GM23248 (cell line): ENCODE measurements at regions not wholly inside any gene's neighbourhood (a gene's known extent, or its start where the extent isn't known, plus 50 kb on each side); places are given as distances from the start of the nearest gene placed in this dataset.

Experiments used
- DNase-seq: peaks from one replicate; pipeline ENCODE4 v3.0.0-alpha.2; 2015
- H2AFZ ChIP-seq: fragments of 200-600 bp; sonication (generic); 2 replicates; pipeline ENCODE4 v1.6.1; 2016; ENCODE audit warnings: antibody characterized with exemption
- H3F3A ChIP-seq: fragments of 200-600 bp; sonication (generic); 2 replicates; pipeline ENCODE4 v1.6.1; 2016; ENCODE audit warnings: mild to moderate bottlenecking, antibody characterized with exemption, mixed run types; ENCODE audit not compliant: insufficient read depth
- H3K27ac ChIP-seq: fragments of 200-600 bp; sonication (generic); 2 replicates; pipeline ENCODE4 v1.5.1; 2016; ENCODE audit warnings: mild to moderate bottlenecking
- H3K27me3 ChIP-seq: fragments of 200-600 bp; sonication (generic); replicated peaks from 2 replicates; pipeline ENCODE4 v1.6.1; 2016; ENCODE audit warnings: mild to moderate bottlenecking; ENCODE audit not compliant: insufficient read depth
- H3K36me3 ChIP-seq: fragments of 200-600 bp; sonication (generic); 2 replicates; pipeline ENCODE4 v1.6.1; 2016; ENCODE audit warnings: low read depth, mild to moderate bottlenecking
- H3K4me1 ChIP-seq: fragments of 200-600 bp; sonication (generic); 2 replicates; pipeline ENCODE4 v1.6.1; 2016; ENCODE audit warnings: mild to moderate bottlenecking; ENCODE audit not compliant: insufficient read depth
- H3K4me2 ChIP-seq: fragments of 200-600 bp; sonication (generic); one replicate; pipeline ENCODE4 v1.6.1; 2016; ENCODE audit warnings: mild to moderate bottlenecking; ENCODE audit not compliant: unreplicated experiment
- H3K4me3 ChIP-seq: fragments of 200-600 bp; sonication (generic); 2 replicates; pipeline ENCODE4 v1.5.1; 2016; ENCODE audit warnings: mild to moderate bottlenecking
- H3K79me2 ChIP-seq: fragments of 200-600 bp; sonication (generic); 2 replicates; pipeline ENCODE4 v1.6.1; 2016; ENCODE audit warnings: mild to moderate bottlenecking; ENCODE audit not compliant: insufficient read depth
- H3K9ac ChIP-seq: fragments of 200-600 bp; sonication (generic); 2 replicates; pipeline ENCODE4 v1.6.1; 2016; ENCODE audit warnings: mild to moderate bottlenecking
- H3K9me2 ChIP-seq: fragments of 200-600 bp; sonication (generic); 2 replicates; pipeline ENCODE4 v1.6.1; 2016; ENCODE audit warnings: mixed run types, mild to moderate bottlenecking, moderate library complexity; ENCODE audit not compliant: insufficient read depth
- H3K9me3 ChIP-seq: fragments of 200-600 bp; sonication (generic); one replicate; pipeline ENCODE4 v1.6.1; 2017; ENCODE audit warnings: low read depth
- H4K20me1 ChIP-seq: fragments of 200-600 bp; sonication (generic); 2 replicates; pipeline ENCODE4 v1.6.0; 2016; ENCODE audit not compliant: insufficient read depth
- EZH2 ChIP-seq: fragments of 200-600 bp; sonication (generic); IDR thresholded peaks from 2 replicates; pipeline ENCODE4 v1.6.1; 2018; ENCODE audit warnings: antibody characterized with exemption, mild to moderate bottlenecking; ENCODE audit not compliant: insufficient read depth, poor library complexity, severe bottlenecking
- EZH2phosphoT487 ChIP-seq: fragments of 200-600 bp; sonication (generic); IDR thresholded peaks from 2 replicates; pipeline ENCODE4 v1.6.1; 2018; ENCODE audit warnings: antibody characterized with exemption, moderate library complexity, mild to moderate bottlenecking, low read depth; ENCODE audit not compliant: insufficient read depth
- WGBS, 2 experiments: methylation state at CpG; one replicate each; pipeline ENCODE4 v1.1.6; 2015 to 2017; ENCODE audit warnings: low lambda C conversion rate in 2 of 2, low coverage in 1 of 2; ENCODE audit errors: missing lambda C conversion rate in 2 of 2; 5-methylcytosine and 5-hydroxymethylcytosine counted together
- in situ Hi-C: fragments of 300-500 bp; cut with MboI; formaldehyde crosslinking; loops from 2 replicates; pipeline ENCODE4 v1.15.0; 2020

- DNase-seq: no peak
- TF ChIP-seq EZH2phosphoT487 (no peak), EZH2 (no peak)
- H2AFZ ChIP-seq: no peak overlapping the region
- no peaks in the 10 kb centered on the region for H3K9me2 ChIP-seq
- no peaks in the 10 kb centered on the region for H3K4me1 ChIP-seq
- in situ Hi-C loops: no loop called here
- no peak overlapping the region for H3K27ac ChIP-seq
- H3K4me3 ChIP-seq: no peak overlapping the region
- 88 to 92% methylated on average over 1 of the region's 1 CpG for WGBS, 2 experiments
- H3F3A ChIP-seq: no peaks in the 10 kb centered on the region
- H3K9me3 ChIP-seq: no peaks in the 10 kb centered on the region
- no peaks in the 10 kb centered on the region for H3K79me2 ChIP-seq
- H3K36me3 ChIP-seq: no peaks in the 10 kb centered on the region
- H4K20me1 ChIP-seq: no peaks in the 10 kb centered on the region
- H3K4me2 ChIP-seq: no peak overlapping the region
- H3K27me3 ChIP-seq: no peaks in the 10 kb centered on the region
- no peak overlapping the region for H3K9ac ChIP-seq
Measured at GRCh38 chr12:84218406-84218805, 694.2 kb downstream of the SLC6A15 start.

GRCh38 chr12:84201976-84202375 is 710.6 kb downstream of the SLC6A15 start:
- H2AFZ ChIP-seq: no peak overlapping the region
- no peaks in the 10 kb centered on the region for H3K36me3 ChIP-seq
- H3K4me1 ChIP-seq: no peaks in the 10 kb centered on the region
- no peak overlapping the region for H3K9ac ChIP-seq
- H3K9me2 ChIP-seq: no peaks in the 10 kb centered on the region; the same call in 1 of the 2 replicates
- H3K9me3 ChIP-seq: no peaks in the 10 kb centered on the region
- in situ Hi-C loops: no loop called here
- no peaks in the 10 kb centered on the region for H3K27me3 ChIP-seq
- TF ChIP-seq EZH2phosphoT487 (no peak), EZH2 (no peak)
- no peak overlapping the region for H3K27ac ChIP-seq
- no peaks in the 10 kb centered on the region for H4K20me1 ChIP-seq
- 85 to 92% methylated on average over 2 of the region's 2 CpGs for WGBS, 2 experiments
- DNase-seq: no peak
- no peaks in the 10 kb centered on the region for H3F3A ChIP-seq
- no peak overlapping the region for H3K4me2 ChIP-seq
- no peak overlapping the region for H3K4me3 ChIP-seq
- no peaks in the 10 kb centered on the region for H3K79me2 ChIP-seq

GRCh38 chr12:84198294-84198946 is 714.2 kb downstream of the SLC6A15 start:
- 86 to 89% methylated on average over 6 of the region's 6 CpGs for WGBS, 2 experiments

GRCh38 chr12:84191779-84192178 is 720.8 kb downstream of the SLC6A15 start:
- H3F3A ChIP-seq: no peaks in the 10 kb centered on the region
- no peak overlapping the region for H3K9ac ChIP-seq
- WGBS, 2 experiments: 32 to 44% methylated on average over 3 of the region's 3 CpGs
- no peaks in the 10 kb centered on the region for H4K20me1 ChIP-seq
- TF ChIP-seq EZH2 (no peak), EZH2phosphoT487 (no peak)
- in situ Hi-C loops: no loop called here
- no peak overlapping the region for H3K4me2 ChIP-seq
- H3K79me2 ChIP-seq: no peaks in the 10 kb centered on the region
- no peaks in the 10 kb centered on the region for H3K36me3 ChIP-seq
- no peak overlapping the region for H2AFZ ChIP-seq
- no peaks in the 10 kb centered on the region for H3K4me1 ChIP-seq
- H3K27me3 ChIP-seq: no peaks in the 10 kb centered on the region
- no peaks in the 10 kb centered on the region for H3K9me2 ChIP-seq
- no peak overlapping the region for H3K4me3 ChIP-seq
- no peaks in the 10 kb centered on the region for H3K9me3 ChIP-seq
- DNase-seq: no peak
- H3K27ac ChIP-seq: no peak overlapping the region

More at GRCh38 chr12:84198294-84198946, 714.2 kb downstream of the SLC6A15 start:
- no peak for TF ChIP-seq EZH2
- TF ChIP-seq EZH2phosphoT487: no peak
- no peak for DNase-seq
- Histone ChIP-seq H3K4me2 (no peak overlapping the region), H3K27me3 (no peaks in the 10 kb centered on the region), H3K9me3 (no peaks in the 10 kb centered on the region), H3K27ac (no peak overlapping the region), H3K79me2 (no peaks in the 10 kb centered on the region), H3K4me3 (no peak overlapping the region), H3K9ac (no peak overlapping the region), H3K4me1 (no peaks in the 10 kb centered on the region), H3K9me2 (no peaks in the 10 kb centered on the region; the same call in 1 of the 2 replicates), H3F3A (no peaks in the 10 kb centered on the region), H4K20me1 (no peaks in the 10 kb centered on the region), H2AFZ (no peak overlapping the region), H3K36me3 (no peaks in the 10 kb centered on the region)
- in situ Hi-C loops: no loop called here
